ENCODE measurements at regions not wholly inside any gene's neighbourhood (a gene's known extent, or its start where the extent isn't known, plus 50 kb on each side); places are given as distances from the start of the nearest gene placed in this dataset.
"Not testable (repeated sequence)": the region's sequence is repeated elsewhere in the genome, so short reads cannot be mapped to it uniquely, and the experiment has no call there.

- DNase-seq (ENCODE audit: low read depth, low spot score): no peak
Observed at GRCh38 chr16:55061126-55061525, 130.5 kb downstream of the IRX5 start.

GRCh38 chr16:55062442-55062841, 131.8 kb downstream of the IRX5 start:
- no peak for DNase-seq (ENCODE audit: low read depth, low spot score)

GRCh38 chr16:55072976-55073375, 142.3 kb downstream of the IRX5 start:
- no peak for DNase-seq (ENCODE audit: low read depth, low spot score)

- no peak for DNase-seq (ENCODE audit: low read depth, low spot score)
Observed at GRCh38 chr16:55073830-55074229, 143.2 kb downstream of the IRX5 start.

- not testable (repeated sequence) for DNase-seq (ENCODE audit: low read depth, low spot score)
Observed at GRCh38 chr16:55075208-55075607, 144.5 kb downstream of the IRX5 start.

- DNase-seq (ENCODE audit: low read depth, low spot score): no peak
Observed at GRCh38 chr16:55076053-55076452, 145.4 kb downstream of the IRX5 start.

GRCh38 chr16:55077266-55077665, 146.6 kb downstream of the IRX5 start:
- no peak for DNase-seq (ENCODE audit: low read depth, low spot score)

- DNase-seq (ENCODE audit: low read depth, low spot score): no peak
Observed at GRCh38 chr16:55078153-55078552, 147.5 kb downstream of the IRX5 start.

GRCh38 chr16:55078699-55079410, 148.2 kb downstream of the IRX5 start:
- DNase-seq (ENCODE audit: low read depth, low spot score): no peak

- no peak for DNase-seq (ENCODE audit: low read depth, low spot score)
Observed at GRCh38 chr16:55081622-55082590, 151.2 kb downstream of the IRX5 start.

- no peak for DNase-seq (ENCODE audit: low read depth, low spot score)
Observed at GRCh38 chr16:55082591-55082976, 151.9 kb downstream of the IRX5 start.

- DNase-seq (ENCODE audit: low read depth, low spot score): no peak
Observed at GRCh38 chr16:55083052-55083451, 152.4 kb downstream of the IRX5 start.

GRCh38 chr16:55088098-55088497, 157.4 kb downstream of the IRX5 start:
- no peak for DNase-seq (ENCODE audit: low read depth, low spot score)

- DNase-seq (ENCODE audit: low read depth, low spot score): no peak
Observed at GRCh38 chr16:55089600-55089999, 158.9 kb downstream of the IRX5 start.

- no peak for DNase-seq (ENCODE audit: low read depth, low spot score)
Observed at GRCh38 chr16:55091213-55091870, 160.7 kb downstream of the IRX5 start.

- DNase-seq (ENCODE audit: low read depth, low spot score): no peak
Observed at GRCh38 chr16:55091871-55092230, 161.2 kb downstream of the IRX5 start.

- DNase-seq (ENCODE audit: low read depth, low spot score): no peak
Observed at GRCh38 chr16:55100100-55100499, 169.4 kb downstream of the IRX5 start.

- DNase-seq (ENCODE audit: low read depth, low spot score): no peak
Observed at GRCh38 chr16:55101026-55101425, 170.4 kb downstream of the IRX5 start.

- no peak for DNase-seq (ENCODE audit: low read depth, low spot score)
Observed at GRCh38 chr16:55102077-55102476, 171.4 kb downstream of the IRX5 start.

- DNase-seq (ENCODE audit: low read depth, low spot score): no peak
Observed at GRCh38 chr16:55102531-55102930, 171.9 kb downstream of the IRX5 start.

GRCh38 chr16:55107851-55108250, 177.2 kb downstream of the IRX5 start:
- no peak for DNase-seq (ENCODE audit: low read depth, low spot score)

- DNase-seq (ENCODE audit: low read depth, low spot score): no peak
Observed at GRCh38 chr16:55113210-55113609, 182.5 kb downstream of the IRX5 start.

All from activated CD4-positive, CD25-positive, alpha-beta regulatory T cell treated with anti-CD3 and anti-CD28 coated beads, Interleukin-2, amount 50 U/mL, for 16 hours (primary cell).